ENCODE measurements at regions not wholly inside any gene's neighbourhood (a gene's known extent, or its start where the extent isn't known, plus 50 kb on each side); places are given as distances from the start of the nearest gene placed in this dataset.
A peak's percentile ranks its signal among the peaks of the same experiment; 100 is the strongest.

DNA sequence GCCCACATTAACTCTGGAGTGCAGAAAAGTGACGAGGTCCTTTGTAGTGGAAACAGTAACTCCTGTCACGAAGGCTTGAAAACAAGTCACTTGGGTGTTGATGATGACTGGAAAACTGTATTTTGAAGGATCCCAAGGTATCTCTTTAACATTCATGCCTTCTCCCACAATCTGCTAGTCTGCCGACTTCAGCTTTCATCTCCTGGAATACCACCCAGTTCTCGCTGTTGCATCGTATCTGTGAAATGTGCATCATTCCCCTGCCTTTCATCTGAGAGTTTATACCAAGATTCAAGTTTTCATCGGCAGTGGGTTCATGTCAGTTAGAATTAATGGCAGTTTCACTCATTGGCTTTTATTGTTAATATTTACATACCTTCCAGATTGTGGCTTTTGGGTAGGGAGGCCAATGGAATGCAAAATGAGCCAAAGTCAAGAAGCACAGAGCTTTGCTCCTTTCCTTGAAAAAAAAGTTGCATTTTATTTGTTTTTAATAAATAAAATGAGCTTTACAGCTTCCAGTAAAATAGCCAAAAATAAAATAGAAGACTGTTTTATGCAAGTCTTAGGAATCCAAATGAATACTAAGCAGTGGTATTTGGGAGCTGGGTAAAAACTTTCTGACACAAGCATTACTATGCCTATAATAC lies 575.2 kb upstream of the WWC1 start:
- H3K27me3 Mint-ChIP-seq: no peaks in the 10 kb centered on the region
- TF ChIP-seq, protein P1, sequence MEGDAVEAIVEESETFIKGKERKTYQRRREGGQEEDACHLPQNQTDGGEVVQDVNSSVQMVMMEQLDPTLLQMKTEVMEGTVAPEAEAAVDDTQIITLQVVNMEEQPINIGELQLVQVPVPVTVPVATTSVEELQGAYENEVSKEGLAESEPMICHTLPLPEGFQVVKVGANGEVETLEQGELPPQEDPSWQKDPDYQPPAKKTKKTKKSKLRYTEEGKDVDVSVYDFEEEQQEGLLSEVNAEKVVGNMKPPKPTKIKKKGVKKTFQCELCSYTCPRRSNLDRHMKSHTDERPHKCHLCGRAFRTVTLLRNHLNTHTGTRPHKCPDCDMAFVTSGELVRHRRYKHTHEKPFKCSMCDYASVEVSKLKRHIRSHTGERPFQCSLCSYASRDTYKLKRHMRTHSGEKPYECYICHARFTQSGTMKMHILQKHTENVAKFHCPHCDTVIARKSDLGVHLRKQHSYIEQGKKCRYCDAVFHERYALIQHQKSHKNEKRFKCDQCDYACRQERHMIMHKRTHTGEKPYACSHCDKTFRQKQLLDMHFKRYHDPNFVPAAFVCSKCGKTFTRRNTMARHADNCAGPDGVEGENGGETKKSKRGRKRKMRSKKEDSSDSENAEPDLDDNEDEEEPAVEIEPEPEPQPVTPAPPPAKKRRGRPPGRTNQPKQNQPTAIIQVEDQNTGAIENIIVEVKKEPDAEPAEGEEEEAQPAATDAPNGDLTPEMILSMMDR (IDR thresholded peaks at IDR 0.05; ENCODE audit: unreplicated experiment): no peak
- no peak for DNase-seq (ENCODE audit: low spot score, unreplicated experiment)
- H3K4me1 Mint-ChIP-seq (ENCODE audit: low read depth): no peaks in the 10 kb centered on the region
- no peaks in the 10 kb centered on the region for H3K9me3 Mint-ChIP-seq (ENCODE audit: low read depth)
- no peak overlapping the region for H3K27ac Mint-ChIP-seq
- no peak overlapping the region for H3K4me3 Mint-ChIP-seq (ENCODE audit: low read depth)
- no peaks in the 10 kb centered on the region for H3K36me3 Mint-ChIP-seq (ENCODE audit: insufficient read depth)

DNA sequence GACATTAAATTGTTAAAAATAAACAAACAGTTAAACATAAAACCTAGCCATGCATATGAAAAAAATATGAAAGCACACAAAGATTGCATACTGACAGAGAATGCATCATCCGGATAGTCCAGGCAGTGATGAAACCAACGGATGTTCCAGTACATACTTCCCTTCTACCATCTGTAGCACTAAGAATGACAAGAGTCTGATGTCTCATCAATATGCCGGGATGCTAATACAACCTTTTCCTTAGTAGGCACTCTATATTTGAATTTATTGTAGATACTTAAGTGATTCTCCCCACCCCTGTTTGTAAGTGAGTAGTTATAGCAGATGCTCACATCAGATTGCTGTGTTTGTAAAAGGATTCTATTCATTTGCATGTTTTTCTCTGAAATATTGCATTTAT lies 571.2 kb upstream of the WWC1 start:
- peaks cover 10% of the 10 kb centered on the region for H3K27me3 Mint-ChIP-seq

DNA sequence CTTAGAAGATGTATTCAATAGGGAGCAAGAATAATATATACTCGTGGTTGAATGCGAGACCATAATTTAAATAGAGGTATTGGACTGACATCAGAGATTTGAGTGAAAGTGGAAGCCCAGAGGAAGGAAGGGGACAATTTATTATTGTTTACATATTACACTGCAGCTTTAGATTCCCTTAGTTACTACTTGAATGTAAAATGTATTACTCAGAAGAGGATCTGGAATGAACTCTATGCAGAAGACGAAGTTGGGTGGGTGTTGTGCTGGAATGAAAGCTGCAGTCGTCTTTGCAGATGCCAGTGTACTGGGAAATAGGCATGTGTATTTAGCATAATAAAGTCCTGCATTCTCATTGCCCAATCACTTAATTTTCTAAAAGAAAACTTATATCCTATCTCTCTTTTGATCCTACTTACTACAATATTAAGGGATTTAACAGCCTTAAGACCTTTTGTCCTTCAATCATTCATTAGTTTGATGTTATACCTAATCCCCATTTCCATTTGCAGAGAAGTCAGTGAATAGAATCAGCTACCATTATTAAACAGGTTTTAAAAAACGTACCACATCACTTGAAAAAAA lies 570.7 kb upstream of the WWC1 start:
- no peaks in the 10 kb centered on the region for H3K36me3 Mint-ChIP-seq (ENCODE audit: insufficient read depth)
- no peak for DNase-seq (ENCODE audit: low spot score, unreplicated experiment)
- H3K9me3 Mint-ChIP-seq (ENCODE audit: low read depth): no peaks in the 10 kb centered on the region
- TF ChIP-seq, protein P1 (IDR thresholded peaks at IDR 0.05; ENCODE audit: unreplicated experiment): no peak
- H3K4me3 Mint-ChIP-seq (ENCODE audit: low read depth): no peak overlapping the region
- H3K27ac Mint-ChIP-seq: no peak overlapping the region
- peaks cover 10% of the 10 kb centered on the region for H3K27me3 Mint-ChIP-seq
- H3K4me1 Mint-ChIP-seq (ENCODE audit: low read depth): peaks cover 1% of the 10 kb centered on the region

More for the DNA sequence above, 571.2 kb upstream of the WWC1 start:
- Mint-ChIP-seq H3K36me3 (ENCODE audit: insufficient read depth) (no peaks in the 10 kb centered on the region), H3K4me3 (ENCODE audit: low read depth) (no peak overlapping the region), H3K9me3 (ENCODE audit: low read depth) (no peaks in the 10 kb centered on the region), H3K4me1 (ENCODE audit: low read depth) (peaks cover 1% of the 10 kb centered on the region), H3K27ac (no peak overlapping the region)
- TF ChIP-seq, protein P1 (IDR thresholded peaks at IDR 0.05; ENCODE audit: unreplicated experiment): no peak
- DNase-seq (ENCODE audit: low spot score, unreplicated experiment): no peak

DNA sequence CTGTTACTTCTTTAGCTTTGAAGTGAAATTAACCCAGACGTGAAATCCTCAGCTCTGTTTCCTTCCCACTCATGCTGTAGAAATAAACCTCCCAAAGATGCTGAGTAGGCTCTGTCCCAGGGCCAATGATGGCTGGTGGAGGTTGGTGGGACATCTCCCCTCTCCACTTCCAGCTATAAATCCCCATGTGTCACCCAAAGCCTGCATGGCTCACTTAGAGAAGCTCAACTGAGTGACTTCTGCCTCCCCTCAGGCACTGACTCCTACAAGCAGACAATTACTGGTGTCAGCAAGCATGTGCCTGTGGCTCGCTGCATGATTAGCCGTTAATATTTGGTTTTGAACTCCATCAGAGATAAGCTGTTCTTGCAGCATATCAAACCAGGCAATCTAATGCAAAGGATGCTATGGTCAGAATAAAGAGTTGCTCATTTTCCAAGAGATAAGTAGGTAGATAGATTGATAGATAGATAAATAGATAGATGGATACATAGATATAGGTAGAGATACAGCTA lies 569.5 kb upstream of the WWC1 start:
- TF ChIP-seq, protein P1 (IDR thresholded peaks at IDR 0.05; ENCODE audit: unreplicated experiment): no peak
- Mint-ChIP-seq H3K27ac (no peak overlapping the region), H3K4me3 (ENCODE audit: low read depth) (no peak overlapping the region), H3K36me3 (ENCODE audit: insufficient read depth) (no peaks in the 10 kb centered on the region), H3K4me1 (ENCODE audit: low read depth) (peaks cover 1% of the 10 kb centered on the region), H3K9me3 (ENCODE audit: low read depth) (no peaks in the 10 kb centered on the region), H3K27me3 (peaks cover 10% of the 10 kb centered on the region)
- no peak for DNase-seq (ENCODE audit: low spot score, unreplicated experiment)

DNA sequence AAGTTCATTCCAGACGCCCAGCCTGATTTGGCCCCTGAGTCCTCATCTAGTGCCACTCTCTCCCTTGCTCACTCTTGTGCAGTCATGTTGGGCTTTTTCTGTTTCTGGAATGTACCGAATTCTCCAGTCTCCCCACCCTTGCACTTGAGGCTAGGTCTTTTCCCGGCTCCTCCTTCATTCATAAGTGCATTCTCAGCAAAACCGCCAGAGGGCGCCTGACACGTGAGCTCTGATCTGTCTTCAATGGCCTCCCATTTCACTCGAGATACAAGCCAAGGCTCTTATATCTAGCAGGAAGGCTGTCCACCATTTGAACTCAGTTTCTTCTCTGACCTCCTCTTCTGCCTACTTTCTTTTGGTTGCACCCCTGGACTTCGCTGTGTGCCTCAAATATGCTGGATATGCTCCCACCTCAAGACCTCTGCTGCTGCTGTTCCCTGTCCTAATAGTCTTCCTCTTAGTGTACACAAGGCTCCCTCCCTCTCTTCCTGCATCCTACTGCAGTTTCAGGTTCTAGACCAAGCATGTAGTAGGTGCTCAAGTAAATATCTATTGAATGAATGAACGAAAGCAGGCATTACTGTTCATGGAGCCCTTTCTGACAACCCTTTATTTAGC lies 568.1 kb upstream of the WWC1 start:
- Mint-ChIP-seq H3K9me3 (ENCODE audit: low read depth) (no peaks in the 10 kb centered on the region), H3K36me3 (ENCODE audit: insufficient read depth) (no peaks in the 10 kb centered on the region), H3K4me1 (ENCODE audit: low read depth) (peaks cover 1% of the 10 kb centered on the region), H3K4me3 (ENCODE audit: low read depth) (no peak overlapping the region), H3K27ac (no peak overlapping the region), H3K27me3 (peaks cover 10% of the 10 kb centered on the region)
- DNase-seq (ENCODE audit: low spot score, unreplicated experiment): peak; percentile 53
- TF ChIP-seq, protein P1 (IDR thresholded peaks at IDR 0.05; ENCODE audit: unreplicated experiment): peak; percentile 95
